NCI-H226 (cell line): ENCODE measurements at regions not wholly inside any gene's neighbourhood (a gene's known extent, or its start where the extent isn't known, plus 50 kb on each side); places are given as distances from the start of the nearest gene placed in this dataset.
A peak's percentile ranks its signal among the peaks of the same experiment; 100 is the strongest.

ENCODE experiments used
- DNase-seq: peaks from one replicate; pipeline ENCODE4 v3.0.0-alpha.2; 2015

DNA sequence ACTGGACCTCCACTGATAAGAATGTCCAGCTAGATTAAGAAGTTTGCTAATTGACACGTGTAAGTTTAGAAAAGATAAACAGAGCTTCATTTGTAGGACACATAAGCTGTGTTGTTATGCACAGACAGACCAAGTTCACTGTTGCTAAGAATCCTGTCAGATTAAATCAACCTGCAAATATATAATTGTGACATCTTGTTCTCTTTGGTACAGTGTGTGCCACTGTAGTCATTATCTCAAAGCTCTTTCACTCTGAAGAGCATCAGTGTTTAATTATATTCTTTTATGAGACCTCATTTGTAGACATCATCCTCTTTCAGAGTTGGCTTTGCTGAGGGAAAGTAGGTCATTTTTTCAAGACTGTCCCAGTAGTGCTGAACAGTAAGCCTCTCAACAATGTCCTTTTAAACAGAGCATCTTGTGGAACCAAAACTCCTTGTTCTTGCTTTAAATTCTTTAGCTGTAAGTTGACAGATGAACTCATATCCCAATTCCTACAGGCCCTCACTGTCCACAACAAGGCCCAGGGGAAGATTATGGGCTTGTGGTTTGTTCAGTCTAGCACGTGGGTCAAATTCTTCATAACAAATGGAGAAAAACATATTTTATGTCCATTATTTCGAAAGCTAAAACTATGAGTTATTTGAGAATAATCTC is 252.4 kb downstream of the HDGFL1 start:
- peak; percentile 12 for DNase-seq

DNA sequence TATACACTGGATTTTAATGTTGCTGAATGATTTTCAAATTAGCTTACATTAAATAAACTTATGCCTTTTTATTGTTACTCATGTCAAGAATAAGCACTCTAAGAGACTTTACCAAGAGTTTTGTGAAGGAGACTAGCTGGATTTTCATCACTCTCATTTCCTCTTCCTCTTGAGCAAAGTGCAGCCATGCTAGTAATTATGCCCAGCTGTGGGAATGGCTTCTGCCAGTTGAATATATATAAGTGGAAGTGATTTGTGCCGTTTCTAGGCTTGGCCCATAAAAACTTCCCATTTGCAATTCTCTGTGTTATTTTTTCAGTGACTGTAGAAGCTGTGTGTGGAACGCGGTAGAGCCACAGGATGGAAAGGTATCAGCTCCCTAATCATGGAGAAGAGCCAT is 255.8 kb downstream of the HDGFL1 start:
- no peak for DNase-seq

DNA sequence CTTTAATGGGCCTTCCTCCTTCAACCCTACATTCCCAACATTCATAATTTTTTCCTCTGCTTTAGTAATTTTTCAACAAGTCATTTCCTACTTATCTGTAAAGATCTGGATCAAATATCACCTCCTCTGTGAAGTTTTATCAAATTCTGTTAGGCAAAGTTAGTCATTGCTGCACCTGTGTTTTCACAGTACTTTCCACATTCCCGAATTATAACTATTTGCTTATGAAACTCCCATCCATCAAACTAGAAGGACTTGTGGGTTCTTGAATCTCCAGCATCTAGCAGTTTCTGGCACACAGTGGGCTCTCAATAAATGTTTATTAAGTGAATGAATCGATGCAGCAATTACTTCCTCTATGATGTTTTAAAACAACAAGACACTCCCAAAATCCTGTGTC is 257.6 kb downstream of the HDGFL1 start:
- DNase-seq = peak; percentile 11

DNA sequence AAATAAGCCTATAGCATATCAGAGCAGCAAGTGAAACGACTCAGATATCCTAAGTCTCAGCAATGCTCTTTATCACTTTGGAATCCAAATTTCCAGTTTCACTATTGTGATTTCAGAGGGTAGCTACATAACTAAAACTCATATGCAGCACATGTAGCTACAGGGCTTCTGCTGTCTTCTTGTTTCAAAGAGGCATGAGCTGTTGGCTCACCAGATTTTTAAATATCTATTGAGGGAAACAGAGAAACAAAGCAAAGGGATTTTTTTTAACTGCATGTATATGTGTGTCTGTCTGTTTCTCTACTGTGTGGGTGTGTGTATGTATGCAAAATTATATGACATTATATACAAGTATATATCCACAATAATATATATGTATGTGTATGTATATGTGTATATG is 258.4 kb downstream of the HDGFL1 start:
- peak; percentile 13 for DNase-seq

DNA sequence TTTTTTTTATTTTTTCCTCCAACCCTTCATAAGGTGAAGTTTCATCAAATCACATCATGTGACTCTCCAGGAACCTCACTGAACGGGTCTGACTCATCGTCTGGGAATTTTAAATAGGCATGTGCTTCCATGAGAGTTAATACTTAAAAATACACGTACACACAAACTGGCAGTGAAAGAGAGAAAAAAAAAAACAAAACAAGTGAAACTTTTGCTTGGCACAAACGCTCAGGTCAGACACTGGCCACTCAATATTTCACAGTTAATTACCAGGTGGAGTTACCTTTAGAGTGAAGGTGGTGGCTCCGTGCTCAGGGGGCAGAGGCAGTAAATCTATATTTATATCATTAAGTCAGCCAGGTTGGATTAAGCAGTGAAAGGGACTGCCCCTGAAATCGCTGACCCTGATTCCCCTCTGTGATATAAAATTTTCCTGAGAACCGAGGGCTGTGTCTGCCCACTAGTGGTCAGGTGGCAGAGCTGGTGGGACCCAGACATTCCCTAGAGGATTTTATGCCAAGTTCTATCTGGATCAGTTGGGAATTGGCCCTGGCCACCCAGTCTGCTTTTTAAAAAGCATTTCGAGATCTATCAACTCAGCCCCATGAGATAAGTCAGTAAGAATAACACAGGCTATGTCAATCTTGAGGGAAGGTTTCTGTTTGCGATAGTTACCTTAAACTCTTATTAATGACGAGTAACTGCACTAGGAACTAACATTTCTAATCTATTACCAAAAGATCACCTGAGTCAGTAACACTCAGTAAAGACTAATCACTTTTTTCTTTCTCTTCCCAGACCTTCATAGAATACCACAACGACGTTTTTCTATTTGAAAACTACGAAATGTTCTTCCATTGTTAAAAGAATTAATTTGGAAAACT is 259.1 kb downstream of the HDGFL1 start:
- peak; percentile 93 for DNase-seq

DNA sequence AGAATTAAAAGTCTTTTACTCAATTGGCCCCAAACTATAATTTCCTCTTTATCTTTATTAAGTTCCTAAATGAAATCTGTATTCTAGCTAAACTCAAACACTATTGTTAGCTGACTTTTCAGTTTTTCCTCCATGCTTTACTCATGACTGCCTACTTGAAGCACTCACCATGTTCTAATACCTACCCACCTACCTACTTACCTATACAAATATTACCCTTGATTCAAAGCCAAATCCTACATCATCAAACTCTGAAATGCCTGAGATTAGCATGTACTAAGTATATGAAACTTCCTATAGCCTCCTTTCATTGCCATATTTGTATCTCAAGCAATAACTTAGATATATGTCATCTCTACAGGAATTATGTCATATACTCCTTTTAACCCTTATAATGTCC is 259.7 kb downstream of the HDGFL1 start:
- no peak for DNase-seq

DNA sequence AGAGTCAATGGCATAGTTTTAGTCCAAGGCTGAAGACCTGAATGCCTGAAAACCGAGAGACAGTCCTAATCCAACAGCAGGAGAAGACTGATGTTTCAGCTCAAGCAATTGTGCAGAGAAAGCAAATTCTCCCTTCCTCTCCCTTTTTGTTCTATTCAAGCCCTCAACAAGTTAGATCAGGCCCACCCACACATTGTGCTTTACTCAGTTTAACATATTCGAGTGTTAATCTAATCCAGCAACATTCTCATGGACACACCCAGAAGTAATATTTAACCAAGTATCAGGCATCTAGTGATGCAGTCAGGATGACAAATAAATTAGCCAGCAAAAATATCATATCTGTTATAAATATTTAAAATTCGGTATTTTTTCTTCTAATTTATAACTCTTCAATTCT is 261.1 kb downstream of the HDGFL1 start:
- no peak for DNase-seq

DNA sequence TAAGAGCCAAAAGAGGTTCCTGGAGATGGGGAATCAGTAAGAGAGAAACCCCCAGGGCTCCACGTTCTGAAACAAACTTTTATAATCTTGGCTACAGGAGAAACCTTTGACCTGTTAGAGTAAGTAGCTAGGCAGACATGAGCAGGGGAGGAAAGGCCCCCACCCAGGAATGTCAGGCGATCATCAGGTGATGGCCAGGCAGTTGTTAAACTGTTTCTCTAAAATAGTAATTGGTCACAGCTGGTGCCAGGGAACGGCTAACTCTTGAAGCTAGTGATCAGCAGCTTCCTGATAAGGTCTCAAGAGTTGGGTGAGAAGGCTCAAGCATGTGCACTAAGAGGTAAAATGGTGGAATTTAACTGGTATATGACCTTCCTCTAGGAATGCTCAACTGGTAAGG is 263.8 kb downstream of the HDGFL1 start:
- no peak for DNase-seq

DNA sequence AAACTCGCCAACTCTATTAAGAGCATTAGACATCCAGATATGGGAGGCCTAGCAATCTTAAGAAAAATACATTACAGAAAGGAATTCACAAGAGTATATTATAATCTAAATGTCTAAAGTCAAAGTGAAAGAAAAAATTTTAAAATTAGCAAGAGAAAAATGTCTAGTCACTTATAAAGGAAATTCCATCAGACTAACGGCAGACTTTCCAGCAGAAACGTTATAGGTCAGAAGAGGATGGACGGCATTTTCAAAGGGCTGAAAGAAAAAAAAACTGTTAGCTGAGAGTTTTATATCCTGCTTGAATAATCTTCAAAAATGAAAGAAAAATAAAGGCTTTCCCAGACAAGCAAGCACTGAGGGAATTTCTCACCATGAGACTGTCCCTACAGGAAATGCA is 269.0 kb downstream of the HDGFL1 start:
- DNase-seq = no peak

DNA sequence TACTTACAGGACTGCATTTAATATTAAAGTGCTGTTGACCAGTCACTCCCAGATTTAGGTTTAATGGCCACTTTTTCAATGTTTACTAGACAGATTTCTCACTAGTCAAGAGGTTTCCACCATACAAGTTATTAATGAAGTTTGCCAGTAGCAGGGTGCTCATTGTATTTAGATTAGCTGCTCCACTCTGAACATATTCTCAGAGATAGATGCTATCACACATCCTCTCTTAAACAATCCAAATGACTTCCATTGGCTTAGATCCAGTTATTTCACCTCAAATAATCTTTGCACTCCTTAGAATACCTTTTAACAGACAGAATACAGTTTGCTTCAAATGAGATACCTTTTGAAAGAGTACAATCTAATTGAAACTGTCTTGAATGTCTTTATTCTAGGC is 276.1 kb downstream of the HDGFL1 start:
- DNase-seq = no peak

DNA sequence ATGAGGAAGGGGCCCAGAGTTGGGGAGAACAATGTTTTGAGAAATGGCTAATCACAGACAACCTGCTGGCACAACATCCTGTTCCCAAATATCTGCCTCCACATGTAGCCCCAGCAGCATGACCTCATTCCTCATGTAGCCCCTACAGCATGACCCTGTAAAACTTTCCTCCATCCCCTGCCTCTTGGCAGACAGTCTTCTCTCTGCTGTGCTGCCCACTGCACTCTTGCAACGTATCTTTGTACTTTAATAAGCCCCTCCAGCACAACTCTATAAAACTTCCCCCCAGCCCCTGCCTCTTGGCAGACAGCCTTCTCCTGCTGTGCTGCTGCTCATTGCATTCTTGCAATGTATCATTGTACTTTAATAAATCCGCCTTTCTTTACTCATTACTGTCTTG is 278.8 kb downstream of the HDGFL1 start:
- no peak for DNase-seq

DNA sequence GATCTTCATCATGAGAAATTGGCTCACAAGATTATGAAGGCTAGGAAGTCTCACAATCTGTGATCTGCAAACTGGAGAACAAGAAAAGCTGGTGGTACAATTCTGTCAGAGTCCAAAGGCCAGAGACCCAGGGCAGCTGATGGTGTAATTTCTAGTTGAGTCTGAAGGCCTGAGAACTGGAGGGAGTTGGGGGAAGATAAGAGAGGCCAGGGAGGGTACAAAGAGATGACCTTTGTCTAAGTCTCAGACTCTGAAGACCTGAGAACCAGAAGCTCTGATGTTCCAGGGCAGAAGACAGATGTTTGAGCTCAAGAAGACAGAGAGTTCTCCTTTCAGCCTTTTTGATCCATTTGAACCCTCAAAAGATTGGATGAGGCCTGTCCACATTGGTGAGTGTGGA is 280.6 kb downstream of the HDGFL1 start:
- DNase-seq = no peak

DNA sequence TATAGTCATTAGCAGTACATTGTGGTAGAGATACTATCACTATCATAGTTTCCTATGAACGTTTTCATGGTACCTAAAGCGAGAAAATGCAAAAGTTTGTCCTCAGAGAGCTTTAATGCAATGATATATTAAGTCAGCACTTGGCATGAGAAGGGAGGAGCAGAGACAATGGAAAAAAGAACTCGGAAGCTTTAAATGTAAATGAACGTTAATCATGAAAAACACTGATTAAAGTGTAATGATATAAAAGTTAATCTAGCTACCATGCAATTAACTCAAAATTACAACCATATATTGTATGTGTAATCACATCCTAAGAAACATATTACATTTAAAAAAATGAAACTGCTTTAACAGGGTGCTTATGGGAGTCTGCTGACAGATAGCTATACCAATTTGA is 282.7 kb downstream of the HDGFL1 start:
- DNase-seq = no peak

DNA sequence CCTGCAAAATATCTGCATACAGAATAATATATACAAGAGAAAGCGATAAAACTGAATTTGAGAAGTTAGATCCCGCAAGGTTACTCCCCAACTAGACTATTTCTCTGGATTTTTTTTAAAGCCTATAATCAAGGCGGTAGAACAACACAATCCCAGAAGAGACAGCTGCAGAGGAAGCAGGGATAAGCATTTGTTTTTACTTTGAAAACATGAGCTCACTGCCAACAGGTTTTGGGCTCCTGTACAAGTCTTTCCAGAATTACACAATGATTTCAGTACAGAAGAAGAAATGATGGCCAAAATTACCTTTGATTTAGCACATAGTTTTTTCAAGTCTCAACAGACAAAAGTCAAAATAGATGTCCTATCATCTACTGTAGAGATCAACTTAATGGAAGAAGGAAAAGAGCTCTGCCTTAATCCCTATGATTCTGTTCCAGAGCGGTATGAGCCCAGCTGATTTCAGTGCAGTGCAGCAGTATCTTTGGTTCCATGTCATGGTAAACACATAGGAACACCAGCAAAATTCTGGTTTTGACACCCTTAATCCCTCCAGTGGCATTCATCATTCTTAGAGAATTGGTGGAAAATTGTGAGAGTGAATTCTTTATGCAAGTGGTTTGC is 304.3 kb downstream of the HDGFL1 start:
- DNase-seq = peak; percentile 48

DNA sequence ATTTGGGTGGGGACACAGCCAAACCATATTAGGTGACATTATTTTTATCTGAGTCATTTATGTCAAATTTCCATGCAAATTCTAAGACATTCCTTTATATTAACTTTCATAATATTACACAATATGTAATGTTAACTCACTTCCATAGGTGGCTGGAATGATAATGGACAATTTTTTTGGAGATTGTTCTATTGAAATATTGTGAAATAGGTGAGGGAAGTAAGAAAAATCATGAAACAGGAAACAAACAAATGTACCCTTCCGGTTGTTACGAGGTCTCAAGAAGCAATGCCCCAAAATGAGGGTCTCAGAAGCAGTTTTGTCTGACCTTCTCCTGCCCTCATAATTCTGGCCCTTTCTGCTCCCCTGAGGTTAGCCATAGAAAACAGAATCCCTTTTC is 306.5 kb downstream of the HDGFL1 start:
- DNase-seq = no peak

DNA sequence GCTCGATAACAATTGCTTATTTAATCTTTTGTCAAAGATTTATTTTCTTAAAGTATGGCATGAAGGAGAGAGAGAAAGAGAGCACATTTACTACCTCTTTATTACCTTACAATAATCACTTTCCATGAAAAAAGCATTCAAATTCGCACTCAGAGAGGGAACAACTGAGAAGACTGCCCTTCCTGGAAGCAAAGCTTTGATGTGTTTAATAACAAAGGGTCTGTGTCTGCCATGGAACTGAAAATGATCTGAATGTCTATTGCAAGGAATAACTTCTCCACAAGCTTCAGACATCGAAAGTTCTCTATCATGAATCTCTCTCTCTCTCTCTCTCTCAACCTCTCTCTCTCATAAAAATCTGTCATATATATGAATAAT is 308.9 kb downstream of the HDGFL1 start:
- no peak for DNase-seq

DNA sequence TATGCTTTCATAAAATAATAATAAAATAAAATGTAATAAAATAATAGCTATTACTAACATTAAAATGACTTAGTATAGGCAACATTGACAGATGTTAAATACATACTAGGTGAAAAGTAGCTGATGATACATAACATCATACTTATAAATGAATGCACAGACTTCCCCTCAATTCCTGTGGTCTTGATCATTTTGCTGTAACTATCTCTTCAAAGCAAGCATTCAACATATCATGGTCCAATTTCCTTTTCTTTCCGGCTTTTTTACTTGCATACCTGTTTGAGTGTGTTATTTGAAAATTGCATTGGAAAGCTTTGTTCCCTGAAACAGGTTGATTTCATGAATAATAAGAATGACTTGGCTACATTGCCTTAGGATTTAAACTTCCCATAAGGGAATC is 309.3 kb downstream of the HDGFL1 start:
- no peak for DNase-seq

DNA sequence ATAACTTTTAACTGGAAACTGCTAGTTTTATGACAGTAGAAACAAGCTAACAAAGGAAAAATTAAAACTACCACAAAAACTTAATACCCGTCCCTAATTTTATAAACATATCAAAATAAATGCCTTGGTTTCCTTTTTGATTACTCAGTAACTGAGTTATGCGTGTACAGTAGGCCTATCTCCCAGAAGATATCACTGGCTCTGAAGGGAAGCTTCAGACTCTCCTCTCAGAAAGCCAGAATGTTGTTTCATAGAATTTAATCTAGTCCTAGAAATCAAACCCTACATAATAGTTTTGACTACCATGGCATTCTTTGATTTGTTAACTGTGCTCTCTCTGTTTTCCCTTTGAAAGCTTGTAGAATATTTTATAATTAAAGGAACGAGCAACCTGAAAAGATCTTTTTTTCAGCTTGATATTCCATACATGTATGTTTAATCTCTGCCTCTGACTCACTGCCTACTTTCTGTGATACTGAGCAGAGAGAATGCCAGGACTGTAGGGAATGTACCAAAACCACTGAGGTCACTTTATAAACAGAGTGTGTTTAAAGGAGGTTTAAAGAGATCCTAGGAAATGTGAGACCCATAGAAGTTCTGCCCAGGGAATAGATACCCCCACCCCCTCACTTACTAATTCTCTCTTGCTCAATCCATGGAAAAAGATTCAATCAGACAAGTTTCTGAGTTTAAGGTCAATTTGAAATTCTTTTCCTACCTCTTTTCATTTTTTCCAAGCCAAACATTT is 311.5 kb downstream of the HDGFL1 start:
- DNase-seq = peak; percentile 97

DNA sequence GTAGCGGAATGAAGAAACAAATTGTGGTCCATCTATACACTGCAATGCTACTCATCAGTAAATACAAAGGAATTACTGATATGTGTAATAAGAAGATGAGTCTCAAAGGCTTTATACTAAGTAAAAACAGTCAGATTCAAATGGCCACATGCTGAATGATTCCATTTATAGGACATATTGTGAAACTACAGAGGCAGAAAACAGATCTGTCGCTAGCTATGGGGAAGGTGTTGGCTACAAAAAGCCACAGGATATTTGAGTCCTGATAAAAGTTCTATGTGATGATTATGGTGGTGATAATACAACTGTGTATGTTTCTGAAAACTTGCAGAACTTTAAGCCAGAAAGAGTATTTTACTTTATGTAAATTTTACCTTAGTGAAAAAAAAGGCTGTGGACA is 313.2 kb downstream of the HDGFL1 start:
- DNase-seq = no peak

DNA sequence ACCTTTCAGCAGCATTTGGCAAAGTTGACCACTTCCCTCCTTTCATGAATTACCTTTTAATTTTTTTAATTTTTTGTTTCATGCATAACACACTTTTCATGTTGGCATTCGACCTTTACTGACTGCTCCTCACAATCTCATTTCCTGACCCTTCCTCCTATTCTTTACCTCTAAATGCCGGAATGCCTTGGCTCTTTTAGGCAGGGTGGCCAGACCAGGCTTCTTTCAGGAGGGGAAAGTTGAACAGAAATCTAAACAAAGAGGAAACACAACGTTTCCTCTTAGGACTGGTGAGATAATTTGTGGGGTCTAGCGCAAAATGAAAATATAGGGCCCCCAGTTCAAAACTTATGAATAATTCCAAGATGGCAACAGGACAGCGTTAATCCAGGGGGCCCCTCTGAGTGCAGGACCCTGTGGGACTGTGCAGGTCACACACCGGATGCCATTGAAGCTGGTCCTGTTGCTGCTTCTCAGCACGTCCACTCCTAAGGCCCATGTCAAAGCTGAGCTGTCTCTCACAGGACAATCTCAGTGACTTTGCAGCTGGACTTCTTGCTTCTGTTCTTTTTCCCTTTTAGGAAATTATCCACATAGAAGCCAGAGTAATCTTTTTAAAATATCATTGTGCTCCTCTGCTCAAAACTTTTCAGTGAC is 313.8 kb downstream of the HDGFL1 start:
- no peak for DNase-seq

DNA sequence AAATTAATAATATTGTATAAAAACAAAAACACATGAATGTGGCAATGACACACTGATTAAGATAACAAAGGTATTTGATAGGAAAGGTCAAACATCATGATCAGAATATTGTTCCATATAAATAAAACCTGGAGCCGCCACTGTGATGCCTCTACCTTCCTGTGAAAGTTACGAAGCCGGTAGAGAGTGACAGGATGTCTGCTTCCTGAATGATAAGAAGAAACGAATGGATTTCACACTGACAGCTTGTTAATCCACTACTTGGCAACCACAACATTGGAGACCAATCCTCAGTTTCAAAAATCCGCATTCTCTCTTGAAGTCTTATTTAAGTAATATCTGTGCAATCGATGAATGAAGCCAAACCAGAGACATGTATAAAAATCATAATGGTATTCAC is 315.1 kb downstream of the HDGFL1 start:
- no peak for DNase-seq

DNA sequence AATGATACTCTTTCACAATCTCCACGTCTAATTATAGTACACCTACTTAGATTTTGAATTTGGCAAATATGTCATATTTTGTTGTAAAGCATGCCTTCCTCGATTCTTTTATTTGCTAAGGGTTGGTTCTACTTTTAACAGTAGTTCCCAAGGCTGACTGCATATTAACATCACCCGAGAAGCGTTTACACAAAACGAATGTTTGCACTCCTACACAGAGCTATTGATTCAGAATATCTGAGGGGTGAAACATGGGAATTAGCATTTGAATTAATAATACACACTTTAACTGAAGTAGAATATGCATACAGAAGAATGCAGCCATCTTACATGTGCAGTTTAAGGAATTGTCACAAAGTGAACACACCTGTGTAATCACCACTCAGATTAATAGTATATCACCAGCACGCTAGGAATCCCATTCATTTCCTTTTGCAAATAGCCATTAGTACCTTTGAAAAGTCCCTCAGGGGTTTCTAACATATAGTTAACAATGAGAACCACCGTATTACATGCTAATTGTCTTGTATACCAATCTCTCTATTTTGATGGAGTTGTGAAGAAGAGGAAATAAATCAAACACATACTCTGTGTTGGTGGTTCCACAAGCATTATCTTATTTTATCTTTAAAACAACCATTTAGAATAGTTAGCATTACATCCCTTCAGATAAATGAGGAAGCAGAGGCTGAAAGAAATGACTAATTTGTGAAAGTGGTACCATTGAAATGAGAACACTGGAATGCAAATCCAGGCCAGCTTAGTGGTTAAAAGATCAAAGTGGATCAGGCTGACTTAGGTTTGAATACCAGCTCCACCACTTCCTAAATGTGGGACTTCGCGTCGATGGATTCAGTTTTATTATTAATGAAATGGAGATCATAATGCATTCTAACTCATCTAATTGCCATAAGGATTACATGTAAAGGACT is 317.6 kb downstream of the HDGFL1 start:
- peak; percentile 84 for DNase-seq
